NT2/D1 (cell line): ENCODE measurements at regions not wholly inside any gene's neighbourhood (a gene's known extent, or its start where the extent isn't known, plus 50 kb on each side); places are given as distances from the start of the nearest gene placed in this dataset.

ENCODE experiments used
- SUZ12 ChIP-seq: IDR thresholded peaks from 2 replicates; pipeline ENCODE4 v1.6.1; 2011; ENCODE audit not compliant: insufficient read length, insufficient read depth; ENCODE audit errors: extremely low read depth
- ZNF274 ChIP-seq: IDR thresholded peaks from 2 replicates; pipeline ENCODE4 v1.6.1; 2011; ENCODE audit warnings: mild to moderate bottlenecking, low read depth, low read length

DNA sequence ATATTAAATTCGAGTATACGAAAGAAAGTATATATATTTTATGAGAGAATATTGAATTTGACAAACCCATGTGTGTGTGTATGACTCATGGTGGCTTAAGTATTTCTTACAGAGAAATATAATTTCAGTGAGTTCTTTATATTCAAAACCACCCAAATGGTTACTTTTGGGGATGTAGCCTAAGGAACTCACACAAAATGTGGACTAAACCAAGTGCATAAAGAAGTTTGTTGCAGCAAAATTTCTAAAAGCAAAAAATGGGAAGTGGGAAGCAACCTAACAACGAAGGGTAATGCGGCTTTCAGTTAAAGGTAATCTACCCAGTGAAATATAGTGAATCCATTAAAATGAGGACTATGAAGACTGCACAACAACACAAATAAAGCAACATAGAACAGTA, 277.1 kb downstream of the EDEM1 start:
- TF ChIP-seq SUZ12: no peak
- TF ChIP-seq ZNF274: no peak
